SK-N-SH (cell line): ENCODE measurements at regions not wholly inside any gene's neighbourhood (a gene's known extent, or its start where the extent isn't known, plus 50 kb on each side); places are given as distances from the start of the nearest gene placed in this dataset.

Experiments used
- CTCF ChIA-PET: fragments of 300-600, 350-600 bp; formaldehyde crosslinking; extraction: SDS; loops from one replicate; lab custom pipeline; 2021; lab: Yijun Ruan, JAX
- POLR2A ChIA-PET: fragments of 350-600 bp; sonication (Branson Sonifier 250); formaldehyde crosslinking; extraction: SDS; loops from one replicate; lab custom pipeline; 2020; ENCODE audit warnings: antibody characterized with exemption, inconsistent platforms; lab: Yijun Ruan, JAX
- DNase-seq: peaks from one replicate; pipeline ENCODE4 v3.0.0; 2012
- H2AFZ ChIP-seq: fragments of 200-600 bp; sonication (generic); 2 replicates; pipeline ENCODE4 v1.8.1; 2016; ENCODE audit warnings: antibody characterized with exemption, mild to moderate bottlenecking, low read depth
- H3F3A ChIP-seq: fragments of 200-600 bp; sonication (generic); replicated peaks from 2 replicates; pipeline ENCODE3; 2016; ENCODE audit warnings: antibody characterized with exemption, mild to moderate bottlenecking; ENCODE audit not compliant: insufficient read depth
- H3K27ac ChIP-seq, 2 experiments: fragments of 200-500 bp in 1 of 2; fragments of 200-600 bp in 1 of 2; sonication (Bioruptor generic) in 1 of 2; sonication (generic), shearing (Covaris generic) in 1 of 2; 2 replicates each; pipeline versions ENCODE4 v1.5.1 to v1.6.1; 2014 to 2016; ENCODE audit warnings: low read depth in 2 of 2, inconsistent platforms in 1 of 2, low read length in 1 of 2, mild to moderate bottlenecking in 1 of 2, mixed read lengths in 1 of 2
- H3K27me3 ChIP-seq: fragments of 200-600 bp; sonication (generic), shearing (Covaris generic); 2 replicates; pipeline ENCODE4 v1.6.1; 2016; ENCODE audit warnings: mixed run types; ENCODE audit not compliant: insufficient read depth
- H3K36me3 ChIP-seq, 2 experiments: fragments of 200-500 bp in 1 of 2; fragments of 200-600 bp in 1 of 2; sonication (Bioruptor generic) in 1 of 2; sonication (generic) in 1 of 2; replicated peaks in 1 of 2; 2 replicates each; pipeline versions ENCODE3 to v1.5.1; 2014 to 2016; ENCODE audit warnings: low read length in 1 of 2, mild to moderate bottlenecking in 1 of 2; ENCODE audit not compliant: insufficient read depth in 2 of 2, control insufficient read depth in 1 of 2
- H3K4me1 ChIP-seq, 2 experiments: fragments of 200-500 bp in 1 of 2; fragments of 200-600 bp in 1 of 2; sonication (Bioruptor generic) in 1 of 2; sonication (generic), shearing (Covaris generic) in 1 of 2; 2 replicates each; pipeline versions ENCODE4 v1.5.1 to v1.6.1; 2014 to 2016; ENCODE audit warnings: low read depth in 1 of 2, low read length in 1 of 2, mixed run types in 1 of 2; ENCODE audit not compliant: insufficient read depth in 2 of 2, control insufficient read depth in 1 of 2
- H3K4me2 ChIP-seq: fragments of 200-600 bp; sonication (generic), shearing (Covaris generic); 2 replicates; pipeline ENCODE4 v1.6.1; 2017; ENCODE audit warnings: mixed run types
- H3K4me3 ChIP-seq, 2 experiments: fragments of 200-500 bp in 1 of 2; fragments of 200-600 bp in 1 of 2; sonication (Bioruptor generic) in 1 of 2; sonication (generic), shearing (Covaris generic) in 1 of 2; 2 replicates each; pipeline versions ENCODE4 v1.5.1 to v1.8.1; 2014 to 2016; ENCODE audit warnings: low read depth in 2 of 2, inconsistent platforms in 1 of 2, low read length in 1 of 2, mild to moderate bottlenecking in 1 of 2, mixed read lengths in 1 of 2, moderate library complexity in 1 of 2
- H3K79me2 ChIP-seq: fragments of 200-600 bp; sonication (generic); 2 replicates; pipeline ENCODE4 v1.8.1; 2017; ENCODE audit warnings: mild to moderate bottlenecking; ENCODE audit not compliant: insufficient read depth
- H3K9ac ChIP-seq: fragments of 200-600 bp; sonication (generic); 2 replicates; pipeline ENCODE4 v1.6.1; 2017; ENCODE audit warnings: mixed run types
- H3K9me2 ChIP-seq: fragments of 200-600 bp; sonication (generic); 2 replicates; pipeline ENCODE4 v1.6.1; 2017; ENCODE audit warnings: mixed run types
- H3K9me3 ChIP-seq: fragments of 200-600 bp; sonication (generic); 2 replicates; pipeline ENCODE4 v1.6.1; 2017; ENCODE audit warnings: mixed run types, mild to moderate bottlenecking, moderate library complexity
- H4K20me1 ChIP-seq: fragments of 200-600 bp; sonication (generic); 2 replicates; pipeline ENCODE4 v1.6.1; 2017; ENCODE audit warnings: mild to moderate bottlenecking, mixed run types; ENCODE audit not compliant: insufficient read depth
- CHD2 ChIP-seq: fragments of 150-350 bp; IDR thresholded peaks from 2 replicates; pipeline ENCODE4 v1.6.1; 2018; ENCODE audit warnings: low read length; ENCODE audit not compliant: partially characterized antibody
- FOXM1 ChIP-seq: IDR thresholded peaks from 2 replicates; pipeline ENCODE4 v1.4.0; 2012; ENCODE audit warnings: low read depth, mild to moderate bottlenecking
- GABPA ChIP-seq: IDR thresholded peaks from 2 replicates; pipeline ENCODE4 v1.4.0; 2012; ENCODE audit warnings: low read depth, mild to moderate bottlenecking
- JUND ChIP-seq: IDR thresholded peaks from 2 replicates; pipeline ENCODE4 v1.4.0; 2012
- MXI1 ChIP-seq: IDR thresholded peaks from 2 replicates; pipeline ENCODE4 v1.6.1; 2012; ENCODE audit warnings: mild to moderate bottlenecking, low read depth, low read length, improper control_type of control experiment
- NFIC ChIP-seq: IDR thresholded peaks from 2 replicates; pipeline ENCODE4 v1.4.0; 2012; ENCODE audit warnings: borderline replicate concordance
- POLR2AphosphoS5 ChIP-seq: IDR thresholded peaks from 2 replicates; pipeline ENCODE4 v1.6.1; 2012; ENCODE audit warnings: low read depth, low read length
- RFX5 ChIP-seq: IDR thresholded peaks from 2 replicates; pipeline ENCODE4 v1.6.1; 2012; ENCODE audit warnings: mild to moderate bottlenecking, improper control_type of control experiment, low read length
- SIN3A ChIP-seq: IDR thresholded peaks from 2 replicates; pipeline ENCODE4 v1.6.1; 2012; ENCODE audit warnings: low read depth, mild to moderate bottlenecking, low read length, moderate library complexity, borderline replicate concordance
- TCF12 ChIP-seq: IDR thresholded peaks from 2 replicates; pipeline ENCODE4 v1.4.0; 2012
- WGBS: methylation state at CpG from one replicate; pipeline ENCODE4 v1.1.6; 2017; ENCODE audit warnings: low lambda C conversion rate; 5-methylcytosine and 5-hydroxymethylcytosine counted together
- TF ChIP-seq, protein P1 (sequence below): IDR thresholded peaks from 2 replicates; pipeline ENCODE4; 2012
- TF ChIP-seq, protein P2 (sequence below): IDR thresholded peaks from 2 replicates; pipeline ENCODE4 v1.4.0; 2012; ENCODE audit warnings: low read depth, borderline replicate concordance
- TF ChIP-seq, protein P3 (sequence below): IDR thresholded peaks from 2 replicates; pipeline ENCODE4 v1.6.1; 2012; ENCODE audit warnings: mild to moderate bottlenecking, low read depth, low read length, moderate library complexity

DNA sequence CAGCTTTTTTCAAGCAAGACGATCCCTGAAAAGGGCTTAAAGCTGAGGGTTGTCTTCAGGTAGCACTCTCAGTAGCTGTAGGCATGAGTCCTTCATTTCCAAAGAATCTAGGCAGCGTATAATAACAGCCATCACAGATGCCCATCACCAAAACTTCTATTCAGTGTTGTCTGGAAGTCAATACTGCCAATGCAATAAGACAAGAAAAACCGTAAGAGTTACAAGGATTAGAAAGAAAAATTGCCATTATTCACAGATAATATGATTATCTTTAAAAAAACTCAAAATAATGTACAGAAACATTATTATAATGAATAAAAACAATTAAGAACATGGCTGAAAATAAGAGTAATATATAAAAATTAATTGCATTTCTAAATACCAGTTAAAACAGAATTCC is 208.2 kb upstream of the ADRA1B start:
- H3K4me3 ChIP-seq: no peak overlapping the region
- no peak overlapping the region for H3K4me2 ChIP-seq
- 33% methylated on average over 3 of the region's 3 CpGs for WGBS
- H2AFZ ChIP-seq: no peak overlapping the region
- no peak for DNase-seq
- H3F3A ChIP-seq: no peaks in the 10 kb centered on the region
- no peaks in the 10 kb centered on the region for H3K79me2 ChIP-seq
- H3K27me3 ChIP-seq: no peaks in the 10 kb centered on the region
- no peaks in the 10 kb centered on the region for H3K9me3 ChIP-seq
- no peaks in the 10 kb centered on the region for H4K20me1 ChIP-seq
- no peaks in the 10 kb centered on the region; a peak in 1 of 4 replicates for H3K4me1 ChIP-seq
- TF ChIP-seq GABPA (no peak), POLR2AphosphoS5 (no peak), JUND (no peak), TCF12 (no peak)
- TF ChIP-seq, protein P1, sequence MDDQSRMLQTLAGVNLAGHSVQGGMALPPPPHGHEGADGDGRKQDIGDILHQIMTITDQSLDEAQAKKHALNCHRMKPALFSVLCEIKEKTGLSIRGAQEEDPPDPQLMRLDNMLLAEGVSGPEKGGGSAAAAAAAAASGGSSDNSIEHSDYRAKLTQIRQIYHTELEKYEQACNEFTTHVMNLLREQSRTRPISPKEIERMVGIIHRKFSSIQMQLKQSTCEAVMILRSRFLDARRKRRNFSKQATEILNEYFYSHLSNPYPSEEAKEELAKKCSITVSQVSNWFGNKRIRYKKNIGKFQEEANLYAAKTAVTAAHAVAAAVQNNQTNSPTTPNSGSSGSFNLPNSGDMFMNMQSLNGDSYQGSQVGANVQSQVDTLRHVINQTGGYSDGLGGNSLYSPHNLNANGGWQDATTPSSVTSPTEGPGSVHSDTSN: no peak
- H3K9me2 ChIP-seq: no peaks in the 10 kb centered on the region
- no peaks in the 10 kb centered on the region for H3K36me3 ChIP-seq
- CTCF ChIA-PET: interaction anchor here (0.7 kb wide), 1 partner anchor 9 kb away, joined by 3 read pairs; no protein-coding TSS in a partner anchor
- H3K9ac ChIP-seq: no peak overlapping the region
- no peak overlapping the region for H3K27ac ChIP-seq
- POLR2A ChIA-PET: no interaction called here

DNA sequence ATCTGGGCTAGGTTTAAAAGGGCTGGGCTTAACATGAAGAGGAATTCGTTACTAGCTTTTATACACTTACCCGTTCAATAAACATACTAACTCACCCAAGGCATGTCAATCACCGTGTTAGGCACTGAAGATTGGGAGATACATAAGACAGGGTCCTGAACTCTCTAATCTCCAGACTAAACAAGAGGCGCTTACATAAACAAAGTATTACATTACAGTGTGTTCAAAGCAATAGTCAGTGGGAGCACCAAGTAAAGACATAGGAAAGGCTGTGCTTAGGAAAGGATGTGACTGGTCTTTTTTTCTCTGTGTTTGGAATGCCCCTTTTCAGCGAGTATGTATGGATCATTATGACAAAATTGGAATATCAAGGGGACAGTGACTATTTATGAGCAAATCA is 203.6 kb upstream of the ADRA1B start:
- Histone ChIP-seq H3K27ac (no peak overlapping the region), H3K36me3 (no peaks in the 10 kb centered on the region), H3K4me3 (no peak overlapping the region), H3K9me2 (no peaks in the 10 kb centered on the region), H3K4me1 (no peaks in the 10 kb centered on the region), H2AFZ (no peak overlapping the region), H3K27me3 (no peaks in the 10 kb centered on the region), H4K20me1 (no peaks in the 10 kb centered on the region), H3K79me2 (no peaks in the 10 kb centered on the region), H3K9me3 (no peaks in the 10 kb centered on the region), H3F3A (peaks cover 4% of the 10 kb centered on the region), H3K9ac (no peak overlapping the region), H3K4me2 (no peak overlapping the region)
- ChIA-PET CTCF (no interaction called here), POLR2A (no interaction called here)
- DNase-seq: no peak
- WGBS: 34% methylated on average over 5 of the region's 5 CpGs
- TF ChIP-seq CHD2 (no peak), MXI1 (no peak), NFIC (no peak), SIN3A (no peak), FOXM1 (no peak), RFX5 (no peak)
- TF ChIP-seq, protein P2, sequence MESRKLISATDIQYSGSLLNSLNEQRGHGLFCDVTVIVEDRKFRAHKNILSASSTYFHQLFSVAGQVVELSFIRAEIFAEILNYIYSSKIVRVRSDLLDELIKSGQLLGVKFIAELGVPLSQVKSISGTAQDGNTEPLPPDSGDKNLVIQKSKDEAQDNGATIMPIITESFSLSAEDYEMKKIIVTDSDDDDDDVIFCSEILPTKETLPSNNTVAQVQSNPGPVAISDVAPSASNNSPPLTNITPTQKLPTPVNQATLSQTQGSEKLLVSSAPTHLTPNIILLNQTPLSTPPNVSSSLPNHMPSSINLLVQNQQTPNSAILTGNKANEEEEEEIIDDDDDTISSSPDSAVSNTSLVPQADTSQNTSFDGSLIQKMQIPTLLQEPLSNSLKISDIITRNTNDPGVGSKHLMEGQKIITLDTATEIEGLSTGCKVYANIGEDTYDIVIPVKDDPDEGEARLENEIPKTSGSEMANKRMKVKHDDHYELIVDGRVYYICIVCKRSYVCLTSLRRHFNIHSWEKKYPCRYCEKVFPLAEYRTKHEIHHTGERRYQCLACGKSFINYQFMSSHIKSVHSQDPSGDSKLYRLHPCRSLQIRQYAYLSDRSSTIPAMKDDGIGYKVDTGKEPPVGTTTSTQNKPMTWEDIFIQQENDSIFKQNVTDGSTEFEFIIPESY: no peak
- TF ChIP-seq, protein P3, sequence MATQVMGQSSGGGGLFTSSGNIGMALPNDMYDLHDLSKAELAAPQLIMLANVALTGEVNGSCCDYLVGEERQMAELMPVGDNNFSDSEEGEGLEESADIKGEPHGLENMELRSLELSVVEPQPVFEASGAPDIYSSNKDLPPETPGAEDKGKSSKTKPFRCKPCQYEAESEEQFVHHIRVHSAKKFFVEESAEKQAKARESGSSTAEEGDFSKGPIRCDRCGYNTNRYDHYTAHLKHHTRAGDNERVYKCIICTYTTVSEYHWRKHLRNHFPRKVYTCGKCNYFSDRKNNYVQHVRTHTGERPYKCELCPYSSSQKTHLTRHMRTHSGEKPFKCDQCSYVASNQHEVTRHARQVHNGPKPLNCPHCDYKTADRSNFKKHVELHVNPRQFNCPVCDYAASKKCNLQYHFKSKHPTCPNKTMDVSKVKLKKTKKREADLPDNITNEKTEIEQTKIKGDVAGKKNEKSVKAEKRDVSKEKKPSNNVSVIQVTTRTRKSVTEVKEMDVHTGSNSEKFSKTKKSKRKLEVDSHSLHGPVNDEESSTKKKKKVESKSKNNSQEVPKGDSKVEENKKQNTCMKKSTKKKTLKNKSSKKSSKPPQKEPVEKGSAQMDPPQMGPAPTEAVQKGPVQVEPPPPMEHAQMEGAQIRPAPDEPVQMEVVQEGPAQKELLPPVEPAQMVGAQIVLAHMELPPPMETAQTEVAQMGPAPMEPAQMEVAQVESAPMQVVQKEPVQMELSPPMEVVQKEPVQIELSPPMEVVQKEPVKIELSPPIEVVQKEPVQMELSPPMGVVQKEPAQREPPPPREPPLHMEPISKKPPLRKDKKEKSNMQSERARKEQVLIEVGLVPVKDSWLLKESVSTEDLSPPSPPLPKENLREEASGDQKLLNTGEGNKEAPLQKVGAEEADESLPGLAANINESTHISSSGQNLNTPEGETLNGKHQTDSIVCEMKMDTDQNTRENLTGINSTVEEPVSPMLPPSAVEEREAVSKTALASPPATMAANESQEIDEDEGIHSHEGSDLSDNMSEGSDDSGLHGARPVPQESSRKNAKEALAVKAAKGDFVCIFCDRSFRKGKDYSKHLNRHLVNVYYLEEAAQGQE: no peak
